PC-9 (cell line): ENCODE measurements at regions not wholly inside any gene's neighbourhood (a gene's known extent, or its start where the extent isn't known, plus 50 kb on each side); places are given as distances from the start of the nearest gene placed in this dataset.

ENCODE experiments used
- BruUV-seq: library from RNA; stranded (reverse); fragments of 400-500 nt; replicated peaks from 2 replicates; lab custom pipeline; 2021; lab: Mats Ljungman, UMichigan
- CTCF ChIA-PET: fragments of 300-600 bp; sonication (Branson Sonifier 250); formaldehyde crosslinking; loops from one replicate; lab custom pipeline; 2022; ENCODE audit warnings: antibody characterized with exemption; lab: Charles Lee
- POLR2A ChIA-PET: fragments of 300-600 bp; sonication (Branson Sonifier 250); formaldehyde crosslinking; loops from one replicate; lab custom pipeline; 2022; ENCODE audit warnings: antibody characterized with exemption; ENCODE audit not compliant: unreplicated experiment; lab: Charles Lee
- DNase-seq, 2 experiments: peaks; one replicate each; pipeline versions ENCODE4 v3.0.0 to v3.0.0-alpha.2; 2015 to 2022; ENCODE audit warnings: mixed read lengths in 1 of 2
- H2AFZ ChIP-seq: fragments of 200-600 bp; sonication (generic); 2 replicates; pipeline ENCODE4 v1.8.1; 2017; ENCODE audit warnings: antibody characterized with exemption
- H3F3A ChIP-seq: fragments of 200-600 bp; sonication (generic); 2 replicates; pipeline ENCODE4 v1.8.1; 2017; ENCODE audit warnings: antibody characterized with exemption, mild to moderate bottlenecking, low read depth; ENCODE audit not compliant: insufficient read depth
- H3K27ac ChIP-seq: fragments of 200-600 bp; sonication (generic); 2 replicates; pipeline ENCODE4 v1.6.1; 2016; ENCODE audit warnings: mixed run types
- H3K27me3 ChIP-seq: fragments of 200-600 bp; sonication (generic); 2 replicates; pipeline ENCODE4 v1.6.1; 2016; ENCODE audit warnings: low read depth, mixed run types; ENCODE audit not compliant: insufficient read depth
- H3K36me3 ChIP-seq: fragments of 200-600 bp; sonication (generic); 2 replicates; pipeline ENCODE4 v1.6.1; 2016; ENCODE audit warnings: low read depth, mixed run types
- H3K4me1 ChIP-seq: fragments of 200-600 bp; sonication (generic); replicated peaks from 2 replicates; pipeline ENCODE4 v1.6.1; 2016; ENCODE audit warnings: mixed run types; ENCODE audit not compliant: insufficient read depth
- H3K4me2 ChIP-seq: fragments of 200-600 bp; sonication (generic); 2 replicates; pipeline ENCODE4 v1.6.1; 2017; ENCODE audit warnings: mixed run types
- H3K4me3 ChIP-seq: fragments of 200-600 bp; sonication (generic); 2 replicates; pipeline ENCODE4 v1.6.1; 2016; ENCODE audit warnings: mixed run types
- H3K79me2 ChIP-seq: fragments of 200-600 bp; sonication (generic); 2 replicates; pipeline ENCODE4 v1.6.1; 2017; ENCODE audit warnings: low read depth, mixed run types
- H3K9me2 ChIP-seq: fragments of 200-600 bp; sonication (generic); 2 replicates; pipeline ENCODE4 v1.8.1; 2017; ENCODE audit warnings: mild to moderate bottlenecking; ENCODE audit not compliant: insufficient read depth
- H3K9me3 ChIP-seq: fragments of 200-600 bp; sonication (generic); 2 replicates; pipeline ENCODE4 v1.8.1; 2016; ENCODE audit warnings: low read depth; ENCODE audit not compliant: insufficient read depth
- H4K20me1 ChIP-seq: fragments of 200-600 bp; sonication (generic); 2 replicates; pipeline ENCODE4 v1.8.1; 2017; ENCODE audit not compliant: insufficient read depth
- CTCF ChIP-seq: fragments of 200-600 bp; sonication (generic); conservative IDR thresholded peaks from 2 replicates; pipeline ENCODE4 v1.6.1; 2017; ENCODE audit warnings: mixed run types, antibody characterized with exemption, mild to moderate bottlenecking, moderate library complexity
- EZH2 ChIP-seq: fragments of 200-600 bp; sonication (generic); IDR thresholded peaks from 2 replicates; pipeline ENCODE4 v1.8.0; 2017; ENCODE audit warnings: antibody characterized with exemption, low read depth
- intact Hi-C: fragments of 100-400 bp; cut with micrococcal nuclease; formaldehyde crosslinking; loops from one replicate; pipeline ENCODE4 v1.10.0; 2022; ENCODE audit not compliant: unreplicated experiment

- H2AFZ ChIP-seq = no peak overlapping the region
- no peaks in the 10 kb centered on the region; the same call in 1 of the 2 replicates for H3K9me2 ChIP-seq
- no peaks in the 10 kb centered on the region for H3K9me3 ChIP-seq
- intact Hi-C loops = no loop called here
- no peak overlapping the region for H3K4me2 ChIP-seq
- H3K36me3 ChIP-seq = no peaks in the 10 kb centered on the region
- CTCF ChIA-PET = no interaction called here
- no peaks in the 10 kb centered on the region for H3K27me3 ChIP-seq
- H3K4me3 ChIP-seq = no peak overlapping the region
- DNase-seq = no peak
- TF ChIP-seq EZH2 (no peak), CTCF (no peak)
- H3F3A ChIP-seq = no peaks in the 10 kb centered on the region
- POLR2A ChIA-PET = no interaction called here
- H3K4me1 ChIP-seq = no peaks in the 10 kb centered on the region
- H4K20me1 ChIP-seq = no peaks in the 10 kb centered on the region
- no peaks in the 10 kb centered on the region for H3K79me2 ChIP-seq
- no TSS peak for BruUV-seq
- no peak overlapping the region for H3K27ac ChIP-seq
Measured at GRCh38 chr1:81407000-81407821, 393.5 kb upstream of the ADGRL2 start.

- ChIA-PET CTCF (no interaction called here), POLR2A (no interaction called here)
- Histone ChIP-seq H3K36me3 (no peaks in the 10 kb centered on the region), H3K79me2 (no peaks in the 10 kb centered on the region), H3K27me3 (no peaks in the 10 kb centered on the region), H3K4me3 (no peak overlapping the region), H4K20me1 (no peaks in the 10 kb centered on the region), H3K4me2 (no peak overlapping the region), H2AFZ (no peak overlapping the region), H3K9me2 (no peaks in the 10 kb centered on the region; the same call in 1 of the 2 replicates), H3K4me1 (no peaks in the 10 kb centered on the region), H3K27ac (no peak overlapping the region), H3F3A (no peaks in the 10 kb centered on the region), H3K9me3 (no peaks in the 10 kb centered on the region)
- intact Hi-C loops = no loop called here
- TF ChIP-seq CTCF = no peak
- TF ChIP-seq EZH2 = no peak
- BruUV-seq = no TSS peak
- DNase-seq = no peak
Measured at GRCh38 chr1:81406292-81406999, 394.3 kb upstream of the ADGRL2 start.

DNA sequence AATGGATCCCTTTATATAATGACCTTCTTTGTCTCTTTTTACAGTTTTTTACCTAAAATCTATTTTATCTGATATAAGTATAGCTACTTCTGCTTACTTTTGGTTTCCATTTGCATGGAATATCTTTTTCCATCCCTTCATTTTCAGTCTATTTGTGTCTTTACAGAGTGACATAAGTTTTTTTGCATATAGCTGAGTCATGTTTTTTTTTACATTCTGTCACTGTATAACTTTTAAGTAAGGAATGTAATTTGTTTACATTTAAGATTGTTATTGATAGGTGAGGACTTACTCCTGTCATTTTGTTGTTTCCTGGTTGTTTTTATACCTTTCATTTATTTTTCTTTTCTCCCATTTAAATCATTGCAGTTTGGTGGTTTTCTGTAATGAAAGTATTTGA, 402.7 kb upstream of the ADGRL2 start:
- intact Hi-C loops = no loop called here

More for the DNA sequence above, 402.7 kb upstream of the ADGRL2 start:
- ChIA-PET POLR2A (no interaction called here), CTCF (no interaction called here)
- Histone ChIP-seq H3K4me1 (no peaks in the 10 kb centered on the region), H3F3A (no peaks in the 10 kb centered on the region), H3K27me3 (no peaks in the 10 kb centered on the region), H4K20me1 (no peaks in the 10 kb centered on the region), H3K79me2 (no peaks in the 10 kb centered on the region), H2AFZ (no peak overlapping the region), H3K9me3 (no peaks in the 10 kb centered on the region), H3K4me3 (no peak overlapping the region), H3K9me2 (no peaks in the 10 kb centered on the region), H3K36me3 (no peaks in the 10 kb centered on the region), H3K27ac (no peak overlapping the region), H3K4me2 (peak overlapping the region; percentile 1; the same call in 1 of the 2 replicates)
- TF ChIP-seq EZH2 (no peak), CTCF (no peak)
- BruUV-seq = no TSS peak
- no peak for DNase-seq
